NCI-H1105 treated with DMSO at 0.1 percent for 48 hours (cell line): ENCODE measurements at regions not wholly inside any gene's neighbourhood (a gene's known extent, or its start where the extent isn't known, plus 50 kb on each side); places are given as distances from the start of the nearest gene placed in this dataset.

ENCODE experiments used
- DNase-seq: peaks from one replicate; lab custom pipeline; 2025; lab: John Stamatoyannopoulos, UW

GRCh38 chr4:153034681-153035080 lies 98.6 kb downstream of the FHDC1 start:
- DNase-seq: no peak

- DNase-seq: no peak
Measured at GRCh38 chr4:153036931-153037482, 100.9 kb downstream of the FHDC1 start.

- DNase-seq: peak; percentile 34
Measured at GRCh38 chr4:153038623-153039311, 102.6 kb downstream of the FHDC1 start.

- no peak for DNase-seq
Measured at GRCh38 chr4:153039542-153040185, 103.5 kb downstream of the FHDC1 start.

GRCh38 chr4:153040677-153041076 lies 104.6 kb downstream of the FHDC1 start:
- DNase-seq: no peak

- no peak for DNase-seq
Measured at GRCh38 chr4:153044036-153044435, 107.9 kb downstream of the FHDC1 start.

- no peak for DNase-seq
Measured at GRCh38 chr4:153045111-153045982, 109.2 kb downstream of the FHDC1 start.

GRCh38 chr4:153058671-153059060 lies 122.5 kb downstream of the FHDC1 start:
- no peak for DNase-seq

- no peak for DNase-seq
Measured at GRCh38 chr4:153060196-153060595, 124.1 kb downstream of the FHDC1 start.

GRCh38 chr4:153061971-153062370 lies 125.8 kb downstream of the FHDC1 start:
- DNase-seq: no peak

GRCh38 chr4:153062652-153063168 lies 126.6 kb downstream of the FHDC1 start:
- no peak for DNase-seq

- DNase-seq: no peak
Measured at GRCh38 chr4:153063490-153063889, 127.4 kb downstream of the FHDC1 start.

- no peak for DNase-seq
Measured at GRCh38 chr4:153064571-153064970, 128.4 kb downstream of the FHDC1 start.

GRCh38 chr4:153065276-153065675 lies 129.2 kb downstream of the FHDC1 start:
- DNase-seq: no peak

- DNase-seq: no peak
Measured at GRCh38 chr4:153067376-153067775, 131.3 kb downstream of the FHDC1 start.

- DNase-seq: no peak
Measured at GRCh38 chr4:153068751-153069150, 132.6 kb downstream of the FHDC1 start.

GRCh38 chr4:153071958-153072598 lies 132.2 kb upstream of the TRIM2 start:
- no peak for DNase-seq

GRCh38 chr4:153072661-153073060 lies 131.6 kb upstream of the TRIM2 start:
- DNase-seq: no peak

GRCh38 chr4:153074486-153074885 lies 129.8 kb upstream of the TRIM2 start:
- no peak for DNase-seq

- no peak for DNase-seq
Measured at GRCh38 chr4:153074936-153075630, 129.2 kb upstream of the TRIM2 start.

- DNase-seq: no peak
Measured at GRCh38 chr4:153075836-153076518, 128.3 kb upstream of the TRIM2 start.
